ENCODE measurements at regions not wholly inside any gene's neighbourhood (a gene's known extent, or its start where the extent isn't known, plus 50 kb on each side); places are given as distances from the start of the nearest gene placed in this dataset.

GRCh38 chr4:54384152-54384551 is 155.1 kb downstream of the PDGFRA start:
- BruUV-seq (replicated peaks) = no TSS peak
- H3K9ac ChIP-seq (ENCODE audit: control insufficient read depth, insufficient read depth, low read length) = no peak overlapping the region
- no peaks in the 10 kb centered on the region for H3K9me3 ChIP-seq (replicated peaks; ENCODE audit: control insufficient read depth, insufficient read depth, low read length)
- no peaks in the 10 kb centered on the region for H4K20me1 ChIP-seq (ENCODE audit: control insufficient read depth, insufficient read depth)
- H3K4me1 ChIP-seq (ENCODE audit: control insufficient read depth, insufficient read depth, low read length) = no peaks in the 10 kb centered on the region
- DNase-seq (ENCODE audit: low read depth, low spot score) (no peak), FAIRE-seq (no peak), ATAC-seq (no peak)
- no peak overlapping the region for H3K4me3 ChIP-seq
- no peaks in the 10 kb centered on the region for H3K36me3 ChIP-seq (ENCODE audit: control insufficient read depth in 2 of 2, insufficient read depth in 2 of 2, low read length in 1 of 2)
- in situ Hi-C loops (cut with MboI) = no loop called here
- ChIA-PET SMC1A (ENCODE audit: uncharacterized antibody, unreplicated experiment) (no interaction called here), POLR2A (no interaction called here), CTCF (interaction anchor here (2.1 kb wide), 1 partner anchor 56 kb away, joined by 7 read pairs; no protein-coding TSS in a partner anchor), RAD21 (ENCODE audit: unreplicated experiment) (no interaction called here)
- TF ChIP-seq BCLAF1 (IDR thresholded peaks at IDR 0.05) (no peak), PML (IDR thresholded peaks at IDR 0.05; ENCODE audit: low read length) (no peak), NFYA (IDR thresholded peaks at IDR 0.05; ENCODE audit: borderline replicate concordance, low read depth, low read length) (no peak), SMC3 (IDR thresholded peaks at IDR 0.05; ENCODE audit: borderline replicate concordance, low read length) (no peak), TCF3 (IDR thresholded peaks at IDR 0.05; ENCODE audit: borderline replicate concordance, insufficient read depth, low read depth, low read length) (no peak), KDM1A (IDR thresholded peaks at IDR 0.05; ENCODE audit: borderline replicate concordance) (no peak), BHLHE40 (IDR thresholded peaks at IDR 0.05; ENCODE audit: borderline replicate concordance in 1 of 2, low read depth in 2 of 2, low read length in 1 of 2) (no peak), NR2C1 (IDR thresholded peaks at IDR 0.05) (no peak), ZNF207 (IDR thresholded peaks at IDR 0.05; ENCODE audit: borderline replicate concordance) (no peak), ZNF687 (IDR thresholded peaks at IDR 0.05) (no peak), ZBTB4 (CRISPR knock-in tag; IDR thresholded peaks at IDR 0.05) (no peak), STAT3 (IDR thresholded peaks at IDR 0.05; ENCODE audit: low read depth, low read length) (no peak), HCFC1 (IDR thresholded peaks at IDR 0.05; ENCODE audit: low read length) (no peak), PAX8 (IDR thresholded peaks at IDR 0.05) (no peak)
- no peaks in the 10 kb centered on the region for H3K79me2 ChIP-seq (ENCODE audit: control insufficient read depth, insufficient read depth, low read length)
- no peak overlapping the region for H3K27ac ChIP-seq (ENCODE audit: control insufficient read depth, insufficient read depth)
- no peak overlapping the region for H2AFZ ChIP-seq (ENCODE audit: control insufficient read depth, low read depth, low read length)
- intact Hi-C loops (cut with micrococcal nuclease; ENCODE audit: unreplicated experiment) = no loop called here
- WGBS (ENCODE audit: insufficient coverage, insufficient replicate concordance, low lambda C conversion rate, missing lambda C conversion rate) = 40% methylated on average over 5 of the region's 5 CpGs
- no peak overlapping the region for H3K4me2 ChIP-seq (ENCODE audit: control insufficient read depth, insufficient read depth)
- H3K27me3 ChIP-seq (replicated peaks in 1 of 2; ENCODE audit: control insufficient read depth in 2 of 2, insufficient read depth in 2 of 2, low read length in 1 of 2) = no peaks in the 10 kb centered on the region

All from GM12878 (cell line).